RKO (cell line): ENCODE measurements at regions not wholly inside any gene's neighbourhood (a gene's known extent, or its start where the extent isn't known, plus 50 kb on each side); places are given as distances from the start of the nearest gene placed in this dataset.

Experiments used
- DNase-seq: peaks from one replicate; pipeline ENCODE4 v3.0.0-alpha.2; 2016; ENCODE audit warnings: low spot score

- DNase-seq = no peak
These were observed 161.1 kb upstream of the PKDCC start for GRCh38 chr2:41886757-41887156.

- no peak for DNase-seq
These were observed 157.5 kb upstream of the PKDCC start for GRCh38 chr2:41890341-41890740.

DNA sequence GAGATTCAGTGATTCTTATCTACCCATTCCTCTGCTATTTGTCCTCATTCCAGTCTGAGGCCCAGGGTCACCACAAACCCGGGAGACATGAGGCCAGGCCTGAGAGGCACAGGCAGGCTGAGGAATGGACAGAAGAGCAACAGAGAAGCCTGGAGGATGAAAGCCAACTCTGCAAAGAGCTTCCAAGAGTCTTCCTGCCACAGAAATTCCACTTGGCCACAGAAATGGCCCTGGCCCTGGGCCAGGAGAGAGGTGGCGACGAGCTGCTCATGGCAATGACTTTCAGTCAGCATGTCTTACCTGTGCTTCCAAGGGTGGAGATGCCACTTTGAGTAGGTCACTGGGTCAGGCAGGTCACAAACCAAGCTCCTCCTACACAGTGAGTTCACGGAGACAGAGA is 155.3 kb upstream of the PKDCC start:
- no peak for DNase-seq

DNA sequence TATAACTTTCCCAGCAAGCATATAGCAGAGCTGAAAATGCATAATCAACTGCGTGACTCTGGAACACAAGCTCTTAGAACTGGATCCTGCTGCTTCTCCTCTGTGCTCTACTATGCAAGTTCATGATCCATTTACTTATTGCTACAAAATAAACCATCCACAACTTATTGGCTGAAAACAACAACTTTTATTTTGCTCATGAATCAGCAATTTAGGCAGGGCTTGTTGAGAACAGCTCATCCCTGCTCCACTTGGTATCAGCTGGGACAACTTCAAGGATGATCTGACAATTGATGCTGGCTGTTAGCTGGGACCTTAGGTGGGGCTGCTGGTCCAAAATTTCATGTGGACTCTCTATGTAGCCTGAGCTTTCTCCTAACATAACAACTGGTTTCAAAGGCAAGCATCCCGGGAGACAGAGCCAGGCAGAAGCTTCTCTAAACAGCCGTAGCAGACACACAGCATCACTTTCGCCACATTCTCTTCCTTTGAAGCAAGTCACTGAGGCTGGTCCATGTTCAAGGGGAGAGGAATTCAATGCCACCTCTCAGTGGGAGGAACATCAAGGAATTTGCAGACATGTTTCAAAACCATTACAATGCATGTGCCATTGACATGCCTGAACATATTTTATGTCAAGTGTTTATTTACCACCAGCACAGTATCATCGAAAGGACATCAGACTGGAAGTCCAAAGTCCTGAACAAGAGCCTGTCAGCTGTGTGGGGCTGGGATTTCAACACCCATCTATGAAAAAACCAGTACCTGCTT is 153.1 kb upstream of the PKDCC start:
- no peak for DNase-seq

DNA sequence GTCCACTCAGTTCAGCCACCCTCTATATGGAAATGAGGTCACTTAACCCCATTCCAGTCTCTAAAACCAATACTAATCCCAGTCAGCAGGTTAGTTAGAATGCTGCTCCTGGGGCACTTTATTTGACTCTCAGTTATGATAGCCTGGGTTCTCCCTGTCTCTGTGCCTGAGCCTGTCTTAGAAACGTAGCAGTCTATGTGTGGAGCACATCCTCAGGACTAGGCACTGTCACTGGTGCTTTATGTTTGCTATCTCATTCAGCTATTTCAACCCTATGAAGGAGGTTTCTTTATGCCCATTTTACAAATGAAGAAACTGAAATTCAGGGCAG is 152.5 kb upstream of the PKDCC start:
- DNase-seq = no peak

- no peak for DNase-seq
These were observed 151.5 kb upstream of the PKDCC start for GRCh38 chr2:41896186-41896846.

- DNase-seq = no peak
These were observed 148.6 kb upstream of the PKDCC start for GRCh38 chr2:41899189-41899588.

DNA sequence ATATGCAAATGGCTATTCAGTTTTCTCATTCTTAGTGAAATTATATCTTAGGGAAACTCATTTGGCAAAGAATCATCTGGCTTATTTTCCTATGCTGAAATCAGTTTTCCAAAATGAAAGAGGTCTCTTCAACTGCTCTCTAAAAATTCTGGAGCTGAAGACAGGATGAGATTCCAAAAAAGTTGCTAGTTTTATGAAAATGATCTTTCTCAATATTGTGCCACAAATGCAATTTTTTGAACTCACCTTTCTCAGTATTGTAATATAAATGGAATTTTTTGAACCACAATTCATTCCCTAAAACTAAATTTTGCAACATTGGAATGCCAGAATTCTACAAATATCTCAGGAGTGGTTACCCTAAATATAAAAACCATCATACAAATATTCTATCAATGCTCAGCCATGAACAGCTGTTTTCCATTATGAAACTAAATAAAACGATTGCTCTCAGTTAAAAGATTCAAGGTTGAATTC is 147.7 kb upstream of the PKDCC start:
- no peak for DNase-seq

DNA sequence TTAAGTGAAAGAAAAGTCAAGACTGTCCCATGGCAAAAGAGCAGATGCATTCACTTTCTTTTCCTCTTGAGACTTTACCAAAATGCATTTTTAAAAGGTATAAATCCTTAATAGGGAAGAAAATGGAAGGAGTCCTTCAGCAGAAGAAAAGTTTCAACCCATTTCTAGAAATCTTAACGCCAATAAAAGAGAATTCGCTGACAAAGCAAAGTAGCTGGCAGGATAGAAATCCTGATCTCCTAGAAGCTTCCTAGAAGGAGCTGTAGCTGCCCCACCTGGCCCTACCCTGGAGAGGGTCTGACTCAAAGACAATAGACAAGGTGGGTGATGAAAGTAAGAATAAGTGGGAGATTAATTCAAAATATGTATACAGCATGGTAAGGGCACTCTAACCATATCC is 144.9 kb upstream of the PKDCC start:
- no peak for DNase-seq

GRCh38 chr2:41903474-41904135 is 144.2 kb upstream of the PKDCC start:
- DNase-seq = no peak

DNA sequence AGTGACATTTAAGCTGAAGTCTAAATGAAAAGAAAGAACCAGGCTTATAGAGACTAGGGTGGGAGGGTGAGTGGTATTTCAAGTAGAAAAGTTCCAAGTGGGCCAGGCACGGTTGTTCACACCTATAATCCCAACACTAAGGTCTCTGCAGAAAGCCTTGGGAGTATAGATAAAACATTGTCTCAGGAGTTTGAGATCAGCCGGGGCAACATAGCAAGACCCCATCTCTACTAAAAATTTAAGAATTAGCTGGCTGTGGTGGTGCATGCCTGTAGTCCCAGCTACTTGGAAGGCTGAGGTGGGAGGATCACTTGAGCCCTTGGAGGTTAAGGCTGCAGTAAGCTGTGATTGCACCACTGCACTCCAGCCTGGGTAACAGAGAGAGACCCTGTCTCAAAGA is 143.4 kb upstream of the PKDCC start:
- no peak for DNase-seq

DNA sequence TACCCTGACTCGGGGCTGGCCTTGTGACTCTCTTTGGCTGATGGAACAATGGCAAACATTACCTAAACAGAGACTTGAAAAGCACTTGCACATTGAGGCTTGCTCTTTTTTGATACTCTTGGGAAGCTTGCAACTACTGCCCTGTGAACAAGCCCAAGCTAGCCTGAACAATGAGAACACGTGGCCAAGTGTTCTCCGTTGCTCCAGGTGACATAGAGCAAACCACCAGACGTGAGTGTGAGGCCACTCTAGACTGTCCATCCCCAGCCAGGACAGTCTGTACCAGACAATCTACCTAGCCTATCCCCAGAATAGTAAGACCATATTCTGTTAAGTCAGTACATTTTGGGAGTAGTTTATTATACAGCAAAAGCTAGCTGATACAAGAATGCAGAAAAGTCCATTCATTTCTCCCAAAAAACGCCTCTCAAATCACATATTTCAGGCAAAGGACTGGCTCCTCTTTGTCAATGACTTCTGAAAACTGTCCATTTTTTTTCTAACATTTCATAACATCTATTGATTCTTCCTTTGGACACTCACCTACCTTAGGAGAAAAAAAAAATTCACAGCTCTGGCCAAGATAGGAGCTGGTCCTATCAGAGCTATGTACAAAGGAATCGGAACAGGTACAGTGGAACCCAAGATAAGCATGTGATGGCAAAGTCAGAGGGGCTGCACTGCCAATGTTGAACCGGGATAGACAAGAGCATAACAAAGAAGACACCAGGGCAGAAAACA is 142.1 kb upstream of the PKDCC start:
- no peak for DNase-seq

DNA sequence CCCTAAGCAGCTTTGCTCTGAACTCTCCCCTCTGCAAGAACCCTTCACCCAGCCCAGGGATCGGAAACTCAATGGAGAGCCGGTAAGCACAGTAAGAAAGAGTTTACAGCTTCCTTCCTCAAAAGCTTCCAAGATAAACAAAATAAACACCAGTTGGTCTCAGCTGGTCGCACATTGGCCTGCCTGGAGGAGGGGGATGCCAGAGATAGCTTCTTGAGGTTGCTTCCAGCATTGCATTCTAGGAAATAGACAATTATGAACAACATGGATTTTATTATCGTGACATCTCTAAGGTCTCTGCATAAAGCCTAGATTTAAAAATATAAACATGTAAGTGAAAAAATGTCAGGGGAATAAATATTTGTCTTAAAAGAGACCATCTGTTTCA is 141.5 kb upstream of the PKDCC start:
- DNase-seq = no peak

DNA sequence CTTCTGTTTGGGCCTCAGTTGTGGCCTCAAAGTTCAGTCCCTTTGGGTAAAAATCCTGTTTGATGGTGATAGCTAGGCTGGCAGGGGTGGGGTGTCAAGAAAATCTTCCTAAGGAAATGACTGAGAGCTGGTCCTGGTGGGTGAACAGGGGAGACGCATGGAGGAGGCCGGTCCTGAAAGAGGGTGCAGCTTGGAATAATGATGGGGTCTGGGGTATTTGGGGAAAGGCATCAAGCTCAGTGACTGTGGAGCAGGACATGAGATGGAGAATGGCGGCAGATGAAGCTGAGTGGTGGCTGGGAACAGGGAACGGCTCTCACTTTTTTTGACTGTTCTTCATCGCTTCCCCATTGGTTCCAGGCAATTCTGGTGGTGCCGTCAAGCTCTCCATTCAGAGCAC is 140.7 kb upstream of the PKDCC start:
- no peak for DNase-seq

DNA sequence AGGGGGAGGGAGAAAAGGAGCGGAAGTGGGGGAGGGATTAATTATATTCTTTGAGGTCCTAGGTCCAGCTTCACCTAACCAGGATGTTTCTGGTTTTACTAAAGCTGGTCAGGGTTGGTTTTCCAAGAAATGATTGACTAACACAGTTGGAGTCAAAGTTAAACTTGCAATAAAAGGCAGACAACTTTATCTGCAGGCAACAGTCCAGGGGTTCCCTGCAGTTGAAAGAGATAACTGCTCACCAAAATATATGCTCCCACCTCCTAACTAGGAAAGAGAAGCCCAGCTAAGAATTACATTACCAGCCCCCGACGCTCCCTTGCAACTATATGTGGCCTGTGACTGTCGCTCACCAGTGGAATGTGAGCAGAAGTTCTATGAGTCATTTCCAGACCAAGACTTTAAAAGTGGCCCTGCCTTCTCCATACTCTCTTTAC is 140.0 kb upstream of the PKDCC start:
- no peak for DNase-seq

DNA sequence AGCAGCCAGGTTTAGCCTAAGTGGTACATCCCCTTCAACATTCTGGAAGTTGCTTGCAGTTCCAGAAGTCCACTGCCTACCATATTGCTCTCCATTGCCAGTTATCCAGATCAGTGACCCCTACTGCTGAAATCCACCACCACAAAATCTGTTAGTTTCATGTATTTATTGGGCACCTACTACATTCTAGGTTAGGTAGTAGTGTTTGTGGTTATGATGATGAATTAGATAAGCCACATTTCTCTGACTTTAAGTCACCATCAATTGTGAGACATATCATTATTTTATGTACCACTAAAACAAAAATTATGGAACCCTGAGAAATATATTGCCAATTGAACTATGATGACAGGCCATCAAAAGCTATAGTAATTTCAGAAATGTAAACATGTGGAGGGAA is 139.5 kb upstream of the PKDCC start:
- DNase-seq = no peak

DNA sequence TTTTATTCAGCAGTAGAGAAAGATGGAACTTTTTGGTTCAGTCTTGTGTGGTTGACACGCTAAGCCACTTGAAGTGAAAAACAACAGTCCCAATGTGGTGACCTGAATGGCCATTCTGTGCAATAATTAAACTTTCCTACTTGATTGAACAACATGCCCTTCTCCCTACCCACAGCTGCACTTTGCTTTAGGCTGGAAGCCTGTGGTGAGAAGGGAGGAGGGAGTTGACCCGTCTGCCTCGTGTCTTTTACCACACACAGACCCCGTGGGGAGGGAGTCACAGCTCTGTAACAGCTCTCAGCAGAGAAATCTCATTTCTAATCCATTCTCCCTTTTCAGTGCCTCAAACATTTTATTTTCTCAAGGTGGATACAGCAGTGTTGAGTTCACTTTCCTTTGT is 138.2 kb upstream of the PKDCC start:
- no peak for DNase-seq

DNA sequence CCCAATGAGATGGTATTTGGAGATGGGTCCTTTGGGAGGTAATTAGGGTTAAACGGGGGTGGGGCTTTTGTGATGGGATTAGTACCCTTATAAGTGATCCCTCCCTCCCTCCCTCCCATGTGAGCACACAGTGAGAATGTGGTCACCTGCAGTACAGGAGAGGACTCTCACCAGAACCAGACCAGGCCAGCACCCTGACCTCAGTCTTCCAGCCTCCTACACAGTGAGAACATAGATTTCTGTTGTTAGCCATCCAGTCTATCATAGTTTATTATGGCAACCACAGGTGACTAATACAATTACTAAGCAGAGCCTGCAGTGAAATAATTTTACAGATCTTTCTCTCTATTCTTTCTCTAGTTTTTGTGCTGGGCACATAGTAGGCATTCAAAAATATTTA is 137.7 kb upstream of the PKDCC start:
- peak; percentile 45 for DNase-seq

DNA sequence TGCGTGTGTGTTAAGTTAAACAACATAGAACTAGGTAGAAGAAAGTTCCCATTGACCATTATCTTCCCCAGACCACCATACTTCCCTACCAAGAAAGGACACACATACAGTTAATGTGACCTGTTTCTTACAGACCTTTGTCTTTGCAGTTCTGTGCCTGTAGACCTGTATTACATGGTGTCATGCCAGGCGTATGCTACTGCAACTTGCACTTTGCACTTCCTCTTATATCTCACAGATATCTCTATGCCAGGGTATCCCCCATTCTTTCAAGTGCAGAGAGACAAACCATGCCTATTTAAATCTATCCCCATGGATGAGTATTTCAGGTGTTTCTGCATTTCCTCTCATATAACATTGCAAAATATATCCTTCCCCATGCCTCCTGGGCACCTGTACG is 136.8 kb upstream of the PKDCC start:
- no peak for DNase-seq

- no peak for DNase-seq
These were observed 135.5 kb upstream of the PKDCC start for GRCh38 chr2:41912337-41912736.

DNA sequence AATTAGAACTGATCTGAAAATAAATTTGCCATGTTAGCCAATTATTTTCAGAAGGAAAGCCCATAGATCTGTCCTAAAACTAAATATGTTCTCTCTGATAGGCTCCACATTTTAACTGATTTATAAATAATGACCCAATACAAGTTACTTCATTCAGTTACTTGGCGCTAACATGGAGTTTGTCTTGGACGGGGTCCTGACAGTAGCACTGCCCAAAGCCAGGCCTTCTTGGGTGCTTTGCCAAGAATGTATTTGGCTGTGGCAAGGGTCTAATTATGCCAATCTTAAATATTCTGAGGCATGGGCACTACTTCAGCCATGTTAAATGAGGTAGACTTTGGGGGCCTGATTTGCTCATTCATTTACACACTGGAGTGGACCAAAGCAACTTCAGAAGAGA is 135.0 kb upstream of the PKDCC start:
- no peak for DNase-seq

DNA sequence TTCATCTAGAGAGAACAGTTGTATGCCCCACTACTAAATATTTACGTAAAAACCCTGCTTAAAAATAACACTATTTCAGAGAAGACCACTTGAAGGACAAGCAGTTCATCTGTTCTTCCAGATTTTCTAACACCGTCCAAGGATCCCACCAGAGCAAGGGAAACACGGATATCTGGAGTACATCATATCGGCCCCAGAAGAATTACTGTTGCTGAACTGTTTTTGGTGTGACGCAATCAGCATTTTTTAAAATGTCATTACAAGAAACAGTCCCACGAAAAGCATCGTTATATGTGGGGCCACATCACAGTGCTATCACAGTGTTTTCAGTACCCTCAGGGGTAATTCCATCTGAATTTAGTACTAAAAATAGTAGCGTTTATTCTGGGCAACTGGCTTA is 134.5 kb upstream of the PKDCC start:
- DNase-seq = no peak
